Nephron progenitor cell (in vitro differentiated cells): ENCODE measurements at regions not wholly inside any gene's neighbourhood (a gene's known extent, or its start where the extent isn't known, plus 50 kb on each side); places are given as distances from the start of the nearest gene placed in this dataset.

Experiments used
- DNase-seq: peaks from one replicate; pipeline ENCODE4 v3.0.0; 2021
- H3K27ac Mint-ChIP-seq: 2 replicates; pipeline ENCODE4 v1.8.0; 2021; ENCODE audit warnings: mild to moderate bottlenecking, moderate library complexity, mixed read lengths
- H3K27me3 Mint-ChIP-seq: 2 replicates; pipeline ENCODE4 v1.8.0; 2021; ENCODE audit warnings: mild to moderate bottlenecking, low read depth, mixed read lengths; ENCODE audit not compliant: poor library complexity
- H3K36me3 Mint-ChIP-seq: 2 replicates; pipeline ENCODE4 v1.8.0; 2021; ENCODE audit warnings: low read depth, mixed read lengths
- H3K4me1 Mint-ChIP-seq: 2 replicates; pipeline ENCODE4 v1.8.0; 2021; ENCODE audit warnings: mixed read lengths
- H3K4me3 Mint-ChIP-seq: 2 replicates; pipeline ENCODE4 v1.8.0; 2021; ENCODE audit warnings: mild to moderate bottlenecking, moderate library complexity, mixed read lengths
- H3K9me3 Mint-ChIP-seq: 2 replicates; pipeline ENCODE4 v1.8.0; 2021; ENCODE audit warnings: mild to moderate bottlenecking, moderate library complexity, mixed read lengths
- CTCF ChIP-seq: fragments of 200-600 bp; sonication (generic); IDR thresholded peaks from 2 replicates; pipeline ENCODE4 v1.5.0; 2021; ENCODE audit warnings: antibody characterized with exemption

GRCh38 chr14:30251017-30251416 is 307.9 kb upstream of the G2E3 start:
- Mint-ChIP-seq H3K27me3 (no peaks in the 10 kb centered on the region), H3K27ac (no peak overlapping the region), H3K4me3 (no peak overlapping the region), H3K36me3 (no peaks in the 10 kb centered on the region), H3K4me1 (no peaks in the 10 kb centered on the region), H3K9me3 (peaks cover 8% of the 10 kb centered on the region)
- no peak for TF ChIP-seq CTCF
- DNase-seq, result no peak

- no peaks in the 10 kb centered on the region for H3K36me3 Mint-ChIP-seq
- no peak overlapping the region for H3K4me3 Mint-ChIP-seq
- H3K4me1 Mint-ChIP-seq, result no peaks in the 10 kb centered on the region
- no peak for TF ChIP-seq CTCF
- peaks cover 14% of the 10 kb centered on the region for H3K9me3 Mint-ChIP-seq
- DNase-seq, result no peak
- H3K27ac Mint-ChIP-seq, result no peak overlapping the region
- H3K27me3 Mint-ChIP-seq, result no peaks in the 10 kb centered on the region
These were observed 307.3 kb upstream of the G2E3 start for GRCh38 chr14:30251557-30252100.

DNA sequence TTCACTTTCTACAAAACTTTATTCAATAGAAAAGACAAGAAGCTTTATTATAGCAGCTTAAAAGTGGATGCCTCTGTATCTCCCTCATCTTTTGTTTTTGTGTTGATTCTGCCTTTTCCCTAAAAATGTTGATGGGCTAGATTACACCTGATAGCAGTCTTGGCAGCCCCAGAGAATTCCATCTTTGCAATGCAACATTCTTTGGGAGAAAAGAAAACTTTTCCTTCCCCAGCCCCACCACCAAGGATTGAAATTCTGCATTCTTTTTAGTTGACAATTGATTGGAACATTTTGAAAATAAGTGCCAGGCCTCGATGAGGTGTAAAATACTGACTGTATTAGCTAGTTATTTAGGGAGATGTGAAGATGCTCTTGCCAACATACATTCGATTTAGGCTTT is 306.8 kb upstream of the G2E3 start:
- DNase-seq, result no peak
- Mint-ChIP-seq H3K4me3 (no peak overlapping the region), H3K36me3 (no peaks in the 10 kb centered on the region)

GRCh38 chr14:30252783-30253674 is 305.9 kb upstream of the G2E3 start:
- Mint-ChIP-seq H3K4me3 (no peak overlapping the region), H3K36me3 (no peaks in the 10 kb centered on the region), H3K27ac (no peak overlapping the region), H3K9me3 (peaks cover 18% of the 10 kb centered on the region), H3K4me1 (no peaks in the 10 kb centered on the region), H3K27me3 (no peaks in the 10 kb centered on the region)
- no peak for TF ChIP-seq CTCF
- no peak for DNase-seq

More for the DNA sequence above, 306.8 kb upstream of the G2E3 start:
- H3K4me1 Mint-ChIP-seq, result no peaks in the 10 kb centered on the region
- TF ChIP-seq CTCF, result no peak
- no peak overlapping the region for H3K27ac Mint-ChIP-seq
- H3K9me3 Mint-ChIP-seq, result peaks cover 18% of the 10 kb centered on the region
- no peaks in the 10 kb centered on the region for H3K27me3 Mint-ChIP-seq

DNA sequence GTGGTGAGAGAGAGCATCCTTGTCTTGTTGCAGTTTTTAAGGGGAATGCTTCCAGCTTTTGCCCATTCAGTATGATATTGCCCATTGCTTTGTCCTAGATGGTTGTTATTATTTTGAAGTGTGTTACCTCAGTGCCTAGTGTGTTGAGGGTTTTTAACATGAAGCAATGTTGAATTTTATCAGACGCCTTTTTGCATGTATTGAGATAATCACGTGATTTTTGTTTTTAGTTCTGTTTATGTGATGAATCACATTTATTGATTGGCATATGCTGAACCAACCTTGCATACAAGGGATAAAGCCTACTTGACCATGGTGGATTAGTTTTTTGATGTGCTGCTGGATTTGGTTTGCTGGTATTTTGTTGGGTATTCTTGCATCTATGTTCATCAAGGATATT is 302.3 kb upstream of the G2E3 start:
- no peaks in the 10 kb centered on the region for H3K36me3 Mint-ChIP-seq
- H3K27ac Mint-ChIP-seq, result no peak overlapping the region
- TF ChIP-seq CTCF, result no peak
- peaks cover 18% of the 10 kb centered on the region for H3K9me3 Mint-ChIP-seq
- H3K27me3 Mint-ChIP-seq, result peaks cover 3% of the 10 kb centered on the region
- no peak overlapping the region for H3K4me3 Mint-ChIP-seq
- DNase-seq, result no peak
- H3K4me1 Mint-ChIP-seq, result no peaks in the 10 kb centered on the region
